BLaER1 (cell line): ENCODE measurements at regions not wholly inside any gene's neighbourhood (a gene's known extent, or its start where the extent isn't known, plus 50 kb on each side); places are given as distances from the start of the nearest gene placed in this dataset.

Source experiments
- H3K27ac ChIP-seq: shearing (Covaris generic); formaldehyde crosslinking; 2 replicates; pipeline ENCODE4 v1.8.1; 2022
- H3K27me3 ChIP-seq: shearing (Covaris generic); formaldehyde crosslinking; 2 replicates; pipeline ENCODE4 v1.8.1; 2022
- H3K36me3 ChIP-seq: shearing (Covaris generic); formaldehyde crosslinking; 2 replicates; pipeline ENCODE4 v1.8.1; 2022
- H3K4me1 ChIP-seq: shearing (Covaris generic); formaldehyde crosslinking; 2 replicates; pipeline ENCODE4 v1.8.1; 2022
- H3K4me2 ChIP-seq: shearing (Covaris generic); formaldehyde crosslinking; 2 replicates; pipeline ENCODE4 v1.8.1; 2022
- H3K4me3 ChIP-seq: shearing (Covaris generic); formaldehyde crosslinking; 2 replicates; pipeline ENCODE4 v1.8.1; 2022
- H3K9ac ChIP-seq: shearing (Covaris generic); formaldehyde crosslinking; 2 replicates; pipeline ENCODE4 v1.8.1; 2022
- H3K9me3 ChIP-seq: shearing (Covaris generic); formaldehyde crosslinking; 2 replicates; pipeline ENCODE4 v1.8.1; 2022
- H4K20me1 ChIP-seq: shearing (Covaris generic); formaldehyde crosslinking; 2 replicates; pipeline ENCODE4 v1.8.1; 2022
- Cebpa-rat ChIP-seq: shearing (Covaris generic); IDR thresholded peaks from 2 replicates; pipeline ENCODE4 v1.8.1; 2022

DNA sequence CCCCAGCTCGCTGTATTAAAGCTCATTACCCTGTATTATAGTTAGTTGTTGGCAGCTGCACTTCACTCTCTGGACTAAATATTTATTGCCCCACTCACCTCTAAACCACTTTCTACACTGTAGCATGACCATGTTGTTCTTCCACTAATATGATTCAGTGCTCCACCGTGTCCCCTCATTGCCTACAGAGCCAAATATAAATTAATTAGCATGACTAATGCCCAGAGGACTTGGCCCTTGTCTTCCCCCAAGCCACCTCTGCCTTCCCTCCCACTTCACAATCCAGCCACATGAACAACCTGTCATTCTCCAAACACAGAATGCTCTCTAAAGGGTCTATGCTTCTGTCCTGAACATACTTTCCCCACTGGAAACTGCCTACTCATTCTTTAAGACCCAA, 276.5 kb downstream of the PLPP3 start:
- H4K20me1 ChIP-seq: no peaks in the 10 kb centered on the region
- no peak overlapping the region for H3K4me3 ChIP-seq
- H3K4me2 ChIP-seq: no peak overlapping the region
- no peaks in the 10 kb centered on the region for H3K36me3 ChIP-seq
- 0 out of 2 replicates have a peak, but pooled peaks cover 2% of the 10 kb centered on the region for H3K9me3 ChIP-seq
- H3K9ac ChIP-seq: no peak overlapping the region
- no peak for TF ChIP-seq Cebpa-rat
- H3K27me3 ChIP-seq: no peaks in the 10 kb centered on the region
- H3K4me1 ChIP-seq: no peaks in the 10 kb centered on the region
- no peak overlapping the region for H3K27ac ChIP-seq

- Histone ChIP-seq H3K36me3 (no peaks in the 10 kb centered on the region), H3K4me1 (no peaks in the 10 kb centered on the region), H3K4me2 (no peak overlapping the region), H4K20me1 (no peaks in the 10 kb centered on the region), H3K9me3 (no peaks in the 10 kb centered on the region), H3K27ac (no peak overlapping the region), H3K27me3 (no peaks in the 10 kb centered on the region), H3K4me3 (no peak overlapping the region), H3K9ac (no peak overlapping the region)
- TF ChIP-seq Cebpa-rat: no peak
Observed at GRCh38 chr1:56301791-56302190, 277.6 kb downstream of the PLPP3 start.

GRCh38 chr1:56300836-56301235, 278.5 kb downstream of the PLPP3 start:
- Histone ChIP-seq H3K27me3 (no peaks in the 10 kb centered on the region), H3K9ac (no peak overlapping the region), H4K20me1 (no peaks in the 10 kb centered on the region), H3K27ac (no peak overlapping the region), H3K4me3 (no peak overlapping the region), H3K4me2 (no peak overlapping the region), H3K4me1 (peaks cover 9% of the 10 kb centered on the region; the same call in 1 of the 2 replicates), H3K9me3 (no peaks in the 10 kb centered on the region), H3K36me3 (no peaks in the 10 kb centered on the region)
- no peak for TF ChIP-seq Cebpa-rat

GRCh38 chr1:56298866-56299265, 280.5 kb downstream of the PLPP3 start:
- Histone ChIP-seq H3K4me1 (peaks cover 9% of the 10 kb centered on the region; the same call in 1 of the 2 replicates), H3K4me2 (no peak overlapping the region), H4K20me1 (no peaks in the 10 kb centered on the region), H3K36me3 (no peaks in the 10 kb centered on the region), H3K27ac (no peak overlapping the region), H3K27me3 (no peaks in the 10 kb centered on the region), H3K9ac (no peak overlapping the region), H3K4me3 (no peak overlapping the region), H3K9me3 (no peaks in the 10 kb centered on the region)
- no peak for TF ChIP-seq Cebpa-rat

- no peak for TF ChIP-seq Cebpa-rat
- H3K36me3 ChIP-seq: no peaks in the 10 kb centered on the region
- H3K4me1 ChIP-seq: peaks cover 9% of the 10 kb centered on the region; the same call in 1 of the 2 replicates
- no peak overlapping the region for H3K9ac ChIP-seq
- no peak overlapping the region for H3K4me2 ChIP-seq
- no peak overlapping the region for H3K4me3 ChIP-seq
- no peak overlapping the region for H3K27ac ChIP-seq
- H3K9me3 ChIP-seq: no peaks in the 10 kb centered on the region
- no peaks in the 10 kb centered on the region for H4K20me1 ChIP-seq
- H3K27me3 ChIP-seq: no peaks in the 10 kb centered on the region
Observed at GRCh38 chr1:56297904-56298303, 281.5 kb downstream of the PLPP3 start.

DNA sequence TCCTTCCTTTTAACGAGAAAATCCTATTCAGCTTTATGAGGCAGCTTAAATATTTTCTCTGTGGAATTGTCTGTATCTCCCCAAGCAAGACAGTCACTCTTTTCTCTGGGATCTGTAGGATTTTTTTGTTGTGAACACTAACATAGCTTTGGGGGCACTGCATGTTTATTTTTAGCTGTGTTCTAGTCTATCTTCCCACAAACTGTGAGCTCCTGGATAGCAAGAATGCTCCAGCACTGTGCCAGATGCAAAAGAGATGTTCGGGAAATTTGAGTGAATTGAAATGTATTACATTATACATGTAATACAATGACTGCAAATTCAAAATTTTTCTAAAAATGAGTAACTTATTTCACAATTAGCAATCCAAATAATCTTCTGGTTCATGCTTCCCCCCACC, 282.2 kb downstream of the PLPP3 start:
- no peaks in the 10 kb centered on the region for H4K20me1 ChIP-seq
- H3K4me3 ChIP-seq: no peak overlapping the region
- no peak for TF ChIP-seq Cebpa-rat
- no peak overlapping the region for H3K4me2 ChIP-seq
- peaks cover 9% of the 10 kb centered on the region; the same call in 1 of the 2 replicates for H3K4me1 ChIP-seq
- no peaks in the 10 kb centered on the region for H3K36me3 ChIP-seq
- H3K9ac ChIP-seq: no peak overlapping the region
- H3K27me3 ChIP-seq: no peaks in the 10 kb centered on the region
- H3K9me3 ChIP-seq: no peaks in the 10 kb centered on the region
- no peak overlapping the region for H3K27ac ChIP-seq

GRCh38 chr1:56295949-56296929, 283.1 kb downstream of the PLPP3 start:
- peaks cover 9% of the 10 kb centered on the region; the same call in 1 of the 2 replicates for H3K4me1 ChIP-seq
- H3K4me2 ChIP-seq: peak overlapping the region; percentile 26; the same call in 1 of the 2 replicates
- H4K20me1 ChIP-seq: no peaks in the 10 kb centered on the region
- no peaks in the 10 kb centered on the region for H3K27me3 ChIP-seq
- H3K27ac ChIP-seq: no peak overlapping the region
- no peak for TF ChIP-seq Cebpa-rat
- no peak overlapping the region for H3K9ac ChIP-seq
- H3K36me3 ChIP-seq: no peaks in the 10 kb centered on the region
- H3K4me3 ChIP-seq: no peak overlapping the region
- no peaks in the 10 kb centered on the region for H3K9me3 ChIP-seq

GRCh38 chr1:56291374-56291919, 287.9 kb downstream of the PLPP3 start:
- H3K27ac ChIP-seq: no peak overlapping the region
- H3K9ac ChIP-seq: no peak overlapping the region
- H3K4me3 ChIP-seq: no peak overlapping the region
- no peaks in the 10 kb centered on the region for H3K9me3 ChIP-seq
- H3K36me3 ChIP-seq: no peaks in the 10 kb centered on the region
- no peak overlapping the region for H3K4me2 ChIP-seq
- no peak for TF ChIP-seq Cebpa-rat
- H4K20me1 ChIP-seq: no peaks in the 10 kb centered on the region
- H3K27me3 ChIP-seq: no peaks in the 10 kb centered on the region
- peaks cover 6% of the 10 kb centered on the region; the same call in 1 of the 2 replicates for H3K4me1 ChIP-seq

DNA sequence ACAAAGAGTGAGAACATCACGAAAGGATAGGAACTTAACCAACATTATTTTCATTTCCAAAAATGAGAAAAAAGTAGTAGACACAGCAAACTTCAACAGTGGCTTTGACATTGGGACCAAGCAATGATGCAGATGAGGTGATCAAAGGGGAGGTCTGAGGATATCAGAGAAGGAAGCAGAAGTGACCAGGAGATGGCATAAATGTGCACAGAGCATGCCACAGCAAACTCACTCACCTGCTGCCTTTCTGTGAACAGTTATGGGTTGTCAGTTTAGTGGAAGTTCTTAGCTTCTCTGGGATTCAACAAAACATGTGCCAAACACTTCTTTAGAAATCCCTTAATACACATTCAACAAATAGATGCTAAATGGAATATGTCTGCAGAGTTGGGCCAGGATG, 290.1 kb downstream of the PLPP3 start:
- Histone ChIP-seq H3K9ac (no peak overlapping the region), H3K9me3 (no peaks in the 10 kb centered on the region), H3K36me3 (no peaks in the 10 kb centered on the region), H3K27ac (no peak overlapping the region), H3K4me3 (no peak overlapping the region), H3K4me1 (no peaks in the 10 kb centered on the region), H4K20me1 (no peaks in the 10 kb centered on the region), H3K4me2 (no peak overlapping the region), H3K27me3 (no peaks in the 10 kb centered on the region)
- TF ChIP-seq Cebpa-rat: no peak

DNA sequence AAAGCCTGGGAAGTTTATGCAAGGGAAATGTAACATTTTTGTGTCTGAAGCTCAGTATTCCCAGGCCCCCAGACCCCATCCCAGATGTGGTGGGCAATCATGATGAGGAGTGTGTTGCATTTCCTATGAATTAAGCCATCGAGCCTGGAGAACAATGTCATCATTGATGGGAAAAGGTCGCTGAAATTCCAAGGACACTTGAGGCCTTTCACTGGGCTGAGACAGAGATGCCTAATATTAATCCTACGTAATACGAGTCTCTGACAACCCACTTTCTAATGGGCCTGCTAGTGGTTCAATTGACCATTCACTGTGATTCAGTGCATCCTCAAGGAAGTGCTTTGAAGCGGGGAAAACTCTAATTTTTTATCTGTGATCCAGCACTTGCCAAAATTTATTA, 291.6 kb downstream of the PLPP3 start:
- Histone ChIP-seq H3K36me3 (no peaks in the 10 kb centered on the region), H3K9ac (no peak overlapping the region), H4K20me1 (no peaks in the 10 kb centered on the region), H3K4me1 (no peaks in the 10 kb centered on the region), H3K4me3 (no peak overlapping the region), H3K27ac (no peak overlapping the region), H3K9me3 (no peaks in the 10 kb centered on the region), H3K4me2 (no peak overlapping the region), H3K27me3 (no peaks in the 10 kb centered on the region)
- no peak for TF ChIP-seq Cebpa-rat
